Stimulated activated CD8-positive, alpha-beta memory T cell treated with anti-CD3 and anti-CD28 coated beads, Interleukin-15, amount 100 ng/mL, for 24 hours (primary cell): ENCODE measurements at regions not wholly inside any gene's neighbourhood (a gene's known extent, or its start where the extent isn't known, plus 50 kb on each side); places are given as distances from the start of the nearest gene placed in this dataset.
"Not testable (repeated sequence)": the region's sequence is repeated elsewhere in the genome, so short reads cannot be mapped to it uniquely, and the experiment has no call there.

ENCODE experiments used
- DNase-seq: peaks from one replicate; pipeline ENCODE4 v3.0.0-alpha.2; 2020; ENCODE audit warnings: low read depth

- not testable (repeated sequence) for DNase-seq
Measured at GRCh38 chr7:68082961-68083657, 1086.5 kb downstream of the TYW1 start.

- no peak for DNase-seq
Measured at GRCh38 chr7:68087401-68087800, 1090.8 kb downstream of the TYW1 start.

DNA sequence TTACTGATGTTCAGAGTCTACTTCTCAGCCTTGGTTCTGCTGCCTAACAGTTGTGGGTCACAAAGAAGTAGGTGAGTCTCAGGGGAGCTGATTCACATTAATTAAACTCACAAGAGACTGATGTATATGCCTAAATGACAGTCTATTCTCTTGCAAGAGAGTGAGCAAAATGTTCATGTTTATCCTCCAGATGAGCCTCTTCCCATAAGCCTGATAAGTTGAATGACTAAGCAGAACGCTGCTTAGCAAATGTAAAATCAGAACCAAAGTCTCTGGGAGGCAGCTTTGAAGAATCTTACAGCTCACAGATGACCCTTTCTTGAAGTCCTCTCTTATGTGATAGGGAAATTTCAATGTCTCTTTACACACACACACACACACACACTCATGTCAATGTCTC is 1092.2 kb downstream of the TYW1 start:
- no peak for DNase-seq

GRCh38 chr7:68090256-68090655 is 1093.6 kb downstream of the TYW1 start:
- DNase-seq, result not testable (repeated sequence)

- no peak for DNase-seq
Measured at GRCh38 chr7:68103319-68103718, 1106.7 kb downstream of the TYW1 start.

- DNase-seq, result no peak
Measured at GRCh38 chr7:68107261-68107660, 1110.6 kb downstream of the TYW1 start.

DNA sequence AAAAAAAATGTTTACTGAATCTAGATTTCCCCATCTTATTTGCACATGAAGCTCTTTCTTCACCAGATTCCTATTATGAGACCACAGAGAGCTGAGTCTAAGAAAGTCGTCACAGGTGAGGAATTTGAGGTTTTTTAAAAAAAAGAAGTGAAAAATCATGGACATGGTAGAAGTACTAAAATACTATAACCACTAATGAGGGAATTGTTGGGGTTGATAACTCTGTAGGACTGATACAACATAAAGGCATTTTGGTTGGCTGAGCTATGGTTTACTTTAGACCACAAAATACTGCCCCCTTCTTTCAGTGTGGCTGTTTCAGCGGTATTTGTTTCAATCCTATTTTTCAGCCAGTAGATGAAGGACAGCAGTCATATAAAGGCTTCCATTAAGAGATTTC is 1111.3 kb downstream of the TYW1 start:
- no peak for DNase-seq

- no peak for DNase-seq
Measured at GRCh38 chr7:68109299-68109698, 1112.7 kb downstream of the TYW1 start.

GRCh38 chr7:68119411-68119810 is 1122.8 kb downstream of the TYW1 start:
- DNase-seq, result no peak

DNA sequence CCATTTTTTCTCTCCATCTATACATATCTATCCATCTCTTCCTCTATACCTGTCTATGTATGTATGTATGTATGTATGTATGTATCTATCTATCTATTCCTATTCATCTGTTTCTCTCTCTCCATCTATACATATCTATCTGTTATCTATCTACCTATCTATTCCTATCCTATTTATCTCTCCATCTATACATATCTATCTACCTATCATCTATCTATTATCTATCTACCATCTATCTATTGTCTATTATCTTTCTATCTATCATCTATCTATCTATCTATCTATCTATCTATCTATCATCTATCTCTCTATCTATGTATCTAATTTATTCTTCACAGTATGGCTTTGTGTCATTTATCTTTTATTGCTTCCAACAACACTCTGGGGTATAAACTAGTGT is 1124.4 kb downstream of the TYW1 start:
- no peak for DNase-seq

GRCh38 chr7:68121655-68122054 is 1125.0 kb downstream of the TYW1 start:
- DNase-seq, result no peak

GRCh38 chr7:68122801-68123200 is 1126.2 kb downstream of the TYW1 start:
- DNase-seq, result no peak

DNA sequence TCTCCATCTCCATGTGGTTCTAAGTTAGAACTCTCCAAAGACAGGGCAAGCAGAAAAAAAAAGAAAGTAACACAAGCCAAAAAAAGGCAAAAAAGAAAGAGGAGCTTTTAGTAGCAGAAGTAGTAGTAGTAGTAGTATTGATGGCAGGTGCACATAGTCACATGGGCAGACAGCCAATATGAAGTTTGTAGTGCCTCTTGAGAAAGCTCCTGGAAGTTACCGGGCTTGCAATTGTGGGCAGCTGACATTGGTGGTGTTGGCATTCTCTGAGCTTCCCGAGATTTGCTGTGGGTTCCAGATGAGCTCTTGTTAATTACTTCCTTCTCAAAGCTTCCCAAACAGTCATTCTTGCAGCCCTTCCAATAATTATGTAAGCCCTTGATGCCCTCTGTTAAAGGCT is 1128.5 kb downstream of the TYW1 start:
- DNase-seq, result no peak

- DNase-seq, result no peak
Measured at GRCh38 chr7:68133045-68133444, 1136.4 kb downstream of the TYW1 start.

- DNase-seq, result no peak
Measured at GRCh38 chr7:68143345-68143744, 1146.7 kb downstream of the TYW1 start.

DNA sequence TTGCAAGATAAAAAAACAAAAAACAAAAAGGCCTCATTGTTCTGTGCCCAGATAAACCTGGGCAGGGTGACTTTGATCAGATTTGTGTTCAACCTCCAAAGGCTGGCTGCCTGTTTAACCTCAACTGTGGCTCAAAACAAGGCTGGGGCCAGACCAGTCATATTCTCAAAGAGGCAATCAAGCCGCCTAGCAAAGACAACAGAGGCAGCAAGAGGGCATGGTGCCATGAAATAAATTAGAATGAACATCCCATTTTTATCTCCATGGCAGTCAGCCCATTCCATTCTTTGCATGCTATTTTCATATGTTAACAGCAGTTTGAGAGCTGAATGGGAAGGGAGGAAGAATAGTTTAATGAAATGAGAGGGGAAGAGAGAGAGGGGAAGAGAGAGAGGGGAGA is 1150.3 kb downstream of the TYW1 start:
- DNase-seq, result no peak

DNA sequence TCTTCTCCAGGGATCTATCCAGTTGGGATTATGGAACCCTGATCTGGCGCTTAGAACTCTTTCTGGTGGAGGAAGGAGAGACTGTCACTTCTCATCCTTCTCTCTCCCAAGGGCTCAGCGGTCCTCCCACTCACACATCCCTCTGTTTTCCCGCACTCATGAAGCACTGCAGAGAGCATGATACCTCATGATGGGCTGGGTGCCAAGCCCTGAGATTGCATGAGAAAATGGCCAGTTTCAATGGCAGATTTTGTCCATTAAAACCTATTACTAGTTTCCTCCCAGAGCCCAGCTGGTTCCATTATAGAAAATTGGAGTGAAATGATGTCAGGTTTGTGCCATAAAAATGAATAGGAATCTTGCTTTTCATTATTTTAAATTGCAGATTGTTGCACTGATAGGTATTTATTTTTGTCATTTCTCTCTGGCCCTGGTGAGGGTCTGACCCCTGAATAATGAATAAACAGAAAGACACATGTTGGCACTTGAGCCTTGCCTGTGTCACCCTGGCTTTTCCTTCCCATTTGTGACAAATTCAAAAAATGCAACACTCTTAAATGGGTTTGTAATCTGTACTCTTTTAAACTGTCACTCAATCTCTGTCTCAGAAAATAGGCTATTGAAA is 1151.1 kb downstream of the TYW1 start:
- no peak for DNase-seq

DNA sequence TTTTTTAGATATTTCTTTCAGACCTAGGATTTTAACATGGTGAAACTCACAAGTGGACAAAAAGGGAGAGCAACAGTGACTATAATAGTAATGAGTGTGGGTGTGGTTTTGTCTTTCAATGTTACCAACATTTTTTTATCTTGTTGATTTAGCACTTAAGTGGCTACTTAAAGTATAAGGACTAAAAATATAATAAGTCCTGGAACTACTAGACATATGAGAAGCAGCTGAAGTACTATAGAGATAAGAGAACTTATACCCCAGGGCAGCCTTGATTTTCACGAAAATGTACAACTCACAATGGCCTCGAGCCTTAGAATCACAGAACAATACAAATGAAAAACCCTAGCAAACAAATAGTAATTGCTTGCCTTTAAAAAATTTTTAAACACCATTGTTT is 1151.8 kb downstream of the TYW1 start:
- no peak for DNase-seq

GRCh38 chr7:68152205-68152604 is 1155.6 kb downstream of the TYW1 start:
- DNase-seq, result no peak

DNA sequence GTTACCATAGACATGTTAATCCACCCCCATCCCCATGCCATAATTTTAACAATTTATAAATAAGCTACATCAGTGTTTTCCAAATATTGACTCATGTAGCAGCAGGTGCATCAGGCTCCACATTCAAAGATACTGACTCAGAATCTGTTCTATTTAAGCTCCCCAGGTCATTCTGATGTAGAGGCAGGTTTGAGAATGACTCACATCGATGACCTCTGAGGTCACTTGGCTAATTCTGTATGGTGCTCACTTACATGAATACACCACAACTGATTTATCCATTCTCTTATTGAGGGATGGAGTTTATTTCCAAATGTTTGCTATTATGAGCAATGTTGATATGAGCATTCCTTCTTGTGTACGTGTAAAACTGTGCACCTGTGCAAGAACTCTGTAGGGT is 1159.0 kb downstream of the TYW1 start:
- no peak for DNase-seq

GRCh38 chr7:68158686-68159295 is 1162.2 kb downstream of the TYW1 start:
- no peak for DNase-seq

DNA sequence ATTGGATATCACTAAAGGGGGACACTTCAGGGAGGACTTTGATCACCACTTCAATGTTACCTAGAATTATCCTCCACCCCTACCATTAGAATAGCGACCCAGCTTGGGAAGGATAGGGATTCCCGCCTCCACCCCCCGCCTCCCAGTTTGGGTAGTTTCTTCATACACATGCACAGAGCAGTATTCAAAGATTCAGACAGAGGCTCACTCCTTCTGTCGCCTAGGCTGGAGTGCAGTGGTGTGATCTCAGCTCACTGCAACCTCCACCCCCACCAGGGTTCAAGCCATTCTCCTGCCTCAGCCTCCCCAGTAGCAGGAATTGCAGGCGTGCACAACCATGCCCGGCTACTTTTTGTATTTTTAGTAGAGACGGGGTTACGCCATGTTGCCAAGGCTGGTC is 1166.1 kb downstream of the TYW1 start:
- no peak for DNase-seq

DNA sequence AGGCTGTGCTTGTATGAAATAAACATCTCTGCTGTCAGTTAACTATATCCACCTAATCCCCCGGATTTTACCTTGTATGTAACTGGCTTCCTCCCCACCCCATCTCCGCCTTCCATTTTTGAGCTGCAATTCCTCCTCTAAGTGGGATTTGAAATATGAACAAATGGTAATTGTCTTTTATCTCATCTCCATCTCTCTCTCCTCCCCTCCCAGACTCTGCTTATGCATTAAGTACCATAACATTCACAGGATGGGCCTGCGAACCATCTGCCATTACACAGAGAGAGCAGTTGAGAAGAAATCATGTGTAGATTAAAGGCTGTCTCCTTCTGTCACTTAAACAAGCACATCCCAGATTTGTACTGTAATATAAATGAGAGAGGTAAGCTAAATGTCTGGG is 1169.9 kb downstream of the TYW1 start:
- no peak for DNase-seq

DNA sequence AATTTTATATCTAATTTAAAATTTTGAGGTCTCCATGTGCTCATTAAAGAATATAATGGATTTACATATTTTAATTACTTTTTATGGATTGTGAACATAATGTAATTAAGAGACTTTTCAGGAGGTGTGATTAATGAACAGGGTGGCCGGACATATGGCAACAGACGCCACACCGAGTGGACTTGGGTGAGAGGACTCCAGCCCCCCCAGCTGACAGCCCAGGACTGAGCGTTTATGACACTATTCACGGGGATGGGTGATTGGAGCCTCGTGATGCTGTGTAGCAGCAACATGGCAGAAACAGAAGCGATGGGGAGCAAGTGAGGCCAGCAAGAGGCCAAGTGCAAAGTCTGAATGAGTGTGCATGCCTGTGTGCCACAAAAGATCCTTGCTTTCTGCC is 1176.9 kb downstream of the TYW1 start:
- no peak for DNase-seq
